GM10248 (cell line): ENCODE measurements at regions not wholly inside any gene's neighbourhood (a gene's known extent, or its start where the extent isn't known, plus 50 kb on each side); places are given as distances from the start of the nearest gene placed in this dataset.

Source experiments
- CTCF ChIA-PET: fragments of 300-600 bp; sonication (Branson Sonifier 250); formaldehyde crosslinking; extraction: SDS; loops from one replicate; lab custom pipeline; 2021; ENCODE audit warnings: antibody characterized with exemption; lab: Yijun Ruan, JAX
- POLR2A ChIA-PET: fragments of 350-650 bp; sonication (Branson Sonifier 250); formaldehyde crosslinking; extraction: SDS; loops from one replicate; lab custom pipeline; 2020; ENCODE audit warnings: antibody characterized with exemption; lab: Yijun Ruan, JAX
- DNase-seq: peaks from one replicate; pipeline ENCODE4 v3.0.0; 2012; ENCODE audit errors: extremely low spot score
- CTCF ChIP-seq: IDR thresholded peaks from 2 replicates; pipeline ENCODE4 v1.5.1; 2012; ENCODE audit warnings: mild to moderate bottlenecking, low read depth; ENCODE audit errors: extremely low read depth, missing control alignments, control extremely low read depth

GRCh38 chr18:55024564-55024963 is 65.3 kb upstream of the CCDC68 start:
- no peak for TF ChIP-seq CTCF
- POLR2A ChIA-PET, result no interaction called here
- DNase-seq, result no peak
- CTCF ChIA-PET, result interaction anchor here (0.8 to 1.5 kb wide), 2 partner anchors 9 to 45 kb away, joined by 3 to 5 read pairs; no protein-coding TSS in a partner anchor

GRCh38 chr18:55018602-55019001 is 59.3 kb upstream of the CCDC68 start:
- TF ChIP-seq CTCF, result no peak
- ChIA-PET POLR2A (no interaction called here), CTCF (no interaction called here)
- DNase-seq, result no peak

GRCh38 chr18:55014095-55014494 is 54.8 kb upstream of the CCDC68 start:
- POLR2A ChIA-PET, result no interaction called here
- CTCF ChIA-PET, result interaction anchor here (0.9 to 1.4 kb wide), 3 partner anchors 18 to 31 kb away, joined by 4 to 5 read pairs (median 4); no protein-coding TSS in a partner anchor
- no peak for DNase-seq
- TF ChIP-seq CTCF, result no peak

GRCh38 chr18:55013685-55014084 is 54.4 kb upstream of the CCDC68 start:
- POLR2A ChIA-PET, result no interaction called here
- CTCF ChIA-PET, result interaction anchor here (1.4 kb wide), 1 partner anchor 31 kb away, joined by 4 read pairs; no protein-coding TSS in a partner anchor
- DNase-seq, result no peak
- TF ChIP-seq CTCF, result no peak

GRCh38 chr18:55013086-55013485 is 53.8 kb upstream of the CCDC68 start:
- ChIA-PET POLR2A (no interaction called here), CTCF (interaction anchor here (1.4 kb wide), 1 partner anchor 30 kb away, joined by 4 read pairs; no protein-coding TSS in a partner anchor)
- DNase-seq, result no peak
- TF ChIP-seq CTCF, result no peak

- TF ChIP-seq CTCF, result no peak
- CTCF ChIA-PET, result no interaction called here
- DNase-seq, result no peak
- POLR2A ChIA-PET, result no interaction called here
Observed at GRCh38 chr18:55012008-55012407, 52.7 kb upstream of the CCDC68 start.
